ENCODE measurements at regions not wholly inside any gene's neighbourhood (a gene's known extent, or its start where the extent isn't known, plus 50 kb on each side); places are given as distances from the start of the nearest gene placed in this dataset.
"Not testable (repeated sequence)": the region's sequence is repeated elsewhere in the genome, so short reads cannot be mapped to it uniquely, and the experiment has no call there.

DNA sequence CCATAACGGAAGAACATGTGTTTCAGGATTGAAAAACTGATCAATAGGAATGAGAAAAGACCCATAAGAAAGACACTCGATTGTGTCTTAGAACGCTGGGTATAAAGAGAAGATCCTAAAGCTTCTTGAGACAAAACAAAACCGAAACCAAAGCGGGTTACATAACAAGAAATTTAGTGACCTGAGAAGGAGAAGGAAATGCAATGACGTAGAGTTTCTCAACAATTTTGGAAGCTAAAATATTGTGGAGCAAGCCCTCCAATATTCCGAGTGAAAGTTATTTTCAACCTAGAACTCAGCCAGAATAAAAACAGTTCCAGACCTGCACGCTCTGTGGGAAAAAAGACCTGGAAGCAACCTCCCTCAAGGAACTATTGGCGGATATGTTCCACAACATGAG, 81.9 kb upstream of the FREM1 start:
- H3K36me3 ChIP-seq (replicated peaks; ENCODE audit: insufficient read depth, low read depth) = no peaks in the 10 kb centered on the region
- H3K4me3 ChIP-seq = no peak overlapping the region
- peak; percentile 41 for TF ChIP-seq EZH2 (IDR thresholded peaks at IDR 0.05; ENCODE audit: borderline replicate concordance)
- TF ChIP-seq EZH2phosphoT487 (IDR thresholded peaks at IDR 0.05; ENCODE audit: low read depth, severe bottlenecking, unreplicated experiment) = no peak
- TF ChIP-seq, protein P1, sequence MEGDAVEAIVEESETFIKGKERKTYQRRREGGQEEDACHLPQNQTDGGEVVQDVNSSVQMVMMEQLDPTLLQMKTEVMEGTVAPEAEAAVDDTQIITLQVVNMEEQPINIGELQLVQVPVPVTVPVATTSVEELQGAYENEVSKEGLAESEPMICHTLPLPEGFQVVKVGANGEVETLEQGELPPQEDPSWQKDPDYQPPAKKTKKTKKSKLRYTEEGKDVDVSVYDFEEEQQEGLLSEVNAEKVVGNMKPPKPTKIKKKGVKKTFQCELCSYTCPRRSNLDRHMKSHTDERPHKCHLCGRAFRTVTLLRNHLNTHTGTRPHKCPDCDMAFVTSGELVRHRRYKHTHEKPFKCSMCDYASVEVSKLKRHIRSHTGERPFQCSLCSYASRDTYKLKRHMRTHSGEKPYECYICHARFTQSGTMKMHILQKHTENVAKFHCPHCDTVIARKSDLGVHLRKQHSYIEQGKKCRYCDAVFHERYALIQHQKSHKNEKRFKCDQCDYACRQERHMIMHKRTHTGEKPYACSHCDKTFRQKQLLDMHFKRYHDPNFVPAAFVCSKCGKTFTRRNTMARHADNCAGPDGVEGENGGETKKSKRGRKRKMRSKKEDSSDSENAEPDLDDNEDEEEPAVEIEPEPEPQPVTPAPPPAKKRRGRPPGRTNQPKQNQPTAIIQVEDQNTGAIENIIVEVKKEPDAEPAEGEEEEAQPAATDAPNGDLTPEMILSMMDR (IDR thresholded peaks at IDR 0.05; ENCODE audit: poor library complexity) = no peak
- H3K9me3 ChIP-seq (ENCODE audit: low read depth) = no peaks in the 10 kb centered on the region
- WGBS (ENCODE audit: low lambda C conversion rate, missing lambda C conversion rate) = 89% methylated on average over 9 of the region's 9 CpGs
- H2AFZ ChIP-seq = peak overlapping the region; percentile 85
- H3K4me2 ChIP-seq = peak overlapping the region; percentile 87
- H3K4me1 ChIP-seq (ENCODE audit: insufficient read depth) = peaks cover 9% of the 10 kb centered on the region
- H3K27me3 ChIP-seq = no peaks in the 10 kb centered on the region
- H3K9me2 ChIP-seq (replicated peaks; ENCODE audit: insufficient read depth) = no peaks in the 10 kb centered on the region
- no peaks in the 10 kb centered on the region for H3K79me2 ChIP-seq
- DNase-seq (ENCODE audit: low spot score) = no peak
- peak overlapping the region; percentile 54 for H3K27ac ChIP-seq
- H4K20me1 ChIP-seq (ENCODE audit: insufficient read depth, poor library complexity, severe bottlenecking) = no peaks in the 10 kb centered on the region

- DNase-seq (ENCODE audit: low spot score); H3K9me2 ChIP-seq (replicated peaks; ENCODE audit: insufficient read depth); H3K4me2 ChIP-seq; H3K36me3 ChIP-seq (replicated peaks; ENCODE audit: insufficient read depth, low read depth); H3K4me1 ChIP-seq (ENCODE audit: insufficient read depth); H2AFZ ChIP-seq; H3K79me2 ChIP-seq; H3K9me3 ChIP-seq (ENCODE audit: low read depth); H3K27me3 ChIP-seq; H4K20me1 ChIP-seq (ENCODE audit: insufficient read depth, poor library complexity, severe bottlenecking); H3K27ac ChIP-seq; H3K4me3 ChIP-seq: not testable (repeated sequence)
- WGBS (ENCODE audit: low lambda C conversion rate, missing lambda C conversion rate) = 88% methylated on average over 6 of the region's 6 CpGs
Measured at GRCh38 chr9:14990647-14991046, 80.4 kb upstream of the FREM1 start.

DNA sequence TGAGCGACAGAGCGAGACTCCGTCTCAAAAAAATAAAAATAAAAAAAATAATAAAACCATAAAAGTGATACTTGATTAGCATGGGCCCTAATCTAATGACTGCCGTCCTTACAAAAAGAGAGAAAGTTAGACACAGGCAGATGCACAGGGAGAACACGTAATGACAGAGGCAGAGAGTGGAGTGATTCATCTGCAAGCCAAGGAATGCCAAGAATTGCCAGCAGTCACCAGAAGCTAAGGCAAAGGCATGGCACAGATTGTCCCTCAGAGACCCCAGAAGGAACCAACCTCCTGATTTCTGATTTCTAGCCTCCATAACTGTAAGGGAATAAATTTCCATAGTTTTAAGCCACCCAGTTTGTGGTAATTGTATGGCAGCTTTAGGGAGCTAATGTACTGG, 79.6 kb upstream of the FREM1 start:
- Histone ChIP-seq H3K4me3 (no peak overlapping the region), H3K4me1 (ENCODE audit: insufficient read depth) (peaks cover 9% of the 10 kb centered on the region), H3K36me3 (replicated peaks; ENCODE audit: insufficient read depth, low read depth) (no peaks in the 10 kb centered on the region), H3K79me2 (no peaks in the 10 kb centered on the region), H3K9me3 (ENCODE audit: low read depth) (no peaks in the 10 kb centered on the region), H4K20me1 (ENCODE audit: insufficient read depth, poor library complexity, severe bottlenecking) (no peaks in the 10 kb centered on the region), H3K9me2 (replicated peaks; ENCODE audit: insufficient read depth) (no peaks in the 10 kb centered on the region), H3K4me2 (no peak overlapping the region), H3K27ac (no peak overlapping the region), H3K27me3 (no peaks in the 10 kb centered on the region), H2AFZ (no peak overlapping the region)
- TF ChIP-seq EZH2 (IDR thresholded peaks at IDR 0.05; ENCODE audit: borderline replicate concordance) (no peak), EZH2phosphoT487 (IDR thresholded peaks at IDR 0.05; ENCODE audit: low read depth, severe bottlenecking, unreplicated experiment) (no peak)
- TF ChIP-seq, protein P1 (IDR thresholded peaks at IDR 0.05; ENCODE audit: poor library complexity) = no peak
- 96% methylated on average over 5 of the region's 5 CpGs for WGBS (ENCODE audit: low lambda C conversion rate, missing lambda C conversion rate)
- no peak for DNase-seq (ENCODE audit: low spot score)

DNA sequence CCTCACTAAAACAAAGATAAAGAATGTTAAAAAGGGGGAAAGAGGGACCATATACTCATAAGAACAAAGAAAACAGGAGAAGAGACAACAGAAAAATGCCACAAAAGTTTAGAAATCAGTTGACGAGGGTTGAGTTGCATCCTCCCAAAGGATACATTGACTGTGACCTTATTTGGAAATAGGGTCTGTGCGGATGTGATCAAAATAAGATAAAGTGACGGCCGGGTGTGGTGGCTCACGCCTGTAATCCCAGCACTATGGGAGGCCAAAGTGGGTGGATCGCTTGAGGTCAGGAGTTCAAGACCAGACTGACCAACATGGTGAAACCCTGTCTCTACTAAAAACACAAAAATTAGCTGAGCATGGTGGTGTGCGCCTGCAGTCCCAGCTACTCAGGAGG, 79.1 kb upstream of the FREM1 start:
- not testable (repeated sequence) for H3K4me1 ChIP-seq (ENCODE audit: insufficient read depth); H3K4me3 ChIP-seq; H3K4me2 ChIP-seq; H3K9me3 ChIP-seq (ENCODE audit: low read depth); H3K27me3 ChIP-seq; H3K9me2 ChIP-seq (replicated peaks; ENCODE audit: insufficient read depth); H4K20me1 ChIP-seq (ENCODE audit: insufficient read depth, poor library complexity, severe bottlenecking); H3K36me3 ChIP-seq (replicated peaks; ENCODE audit: insufficient read depth, low read depth); H3K27ac ChIP-seq; H2AFZ ChIP-seq; H3K79me2 ChIP-seq; DNase-seq (ENCODE audit: low spot score)
- 75% methylated on average over 7 of the region's 7 CpGs for whole genome bisulfite sequencing (ENCODE audit: low lambda C conversion rate, missing lambda C conversion rate)

GRCh38 chr9:14987858-14988257, 77.6 kb upstream of the FREM1 start:
- no peaks in the 10 kb centered on the region for H3K9me3 ChIP-seq (ENCODE audit: low read depth)

More at GRCh38 chr9:14987858-14988257, 77.6 kb upstream of the FREM1 start:
- Histone ChIP-seq H3K36me3 (replicated peaks; ENCODE audit: insufficient read depth, low read depth) (no peaks in the 10 kb centered on the region), H3K27ac (no peak overlapping the region), H4K20me1 (ENCODE audit: insufficient read depth, poor library complexity, severe bottlenecking) (no peaks in the 10 kb centered on the region), H3K4me3 (no peak overlapping the region), H2AFZ (no peak overlapping the region), H3K9me2 (replicated peaks; ENCODE audit: insufficient read depth) (no peaks in the 10 kb centered on the region), H3K27me3 (no peaks in the 10 kb centered on the region), H3K4me1 (ENCODE audit: insufficient read depth) (no peaks in the 10 kb centered on the region), H3K79me2 (no peaks in the 10 kb centered on the region), H3K4me2 (no peak overlapping the region)
- WGBS (ENCODE audit: low lambda C conversion rate, missing lambda C conversion rate) = 100% methylated on average over 1 of the region's 1 CpG
- TF ChIP-seq EZH2phosphoT487 (IDR thresholded peaks at IDR 0.05; ENCODE audit: low read depth, severe bottlenecking, unreplicated experiment) (no peak), EZH2 (IDR thresholded peaks at IDR 0.05; ENCODE audit: borderline replicate concordance) (no peak)
- TF ChIP-seq, protein P1 (IDR thresholded peaks at IDR 0.05; ENCODE audit: poor library complexity) = no peak
- DNase-seq (ENCODE audit: low spot score) = no peak
